Mucosa of stomach (tissue), 1 donor: ENCODE measurements at regions not wholly inside any gene's neighbourhood (a gene's known extent, or its start where the extent isn't known, plus 50 kb on each side); places are given as distances from the start of the nearest gene placed in this dataset.
A peak's percentile ranks its signal among the peaks of the same experiment; 100 is the strongest.

Experiments
- H3K27me3 ChIP-seq: one replicate; pipeline ENCODE4 v1.7.0; 2013; ENCODE audit warnings: mild to moderate bottlenecking, low read length; ENCODE audit not compliant: control insufficient read depth, insufficient read depth
- H3K36me3 ChIP-seq: one replicate; pipeline ENCODE4 v1.7.0; 2013; ENCODE audit warnings: low read length; ENCODE audit not compliant: control insufficient read depth, insufficient read depth
- H3K4me1 ChIP-seq: one replicate; pipeline ENCODE4 v1.7.0; 2013; ENCODE audit warnings: mild to moderate bottlenecking, low read length; ENCODE audit not compliant: control insufficient read depth, insufficient read depth
- H3K4me3 ChIP-seq: one replicate; pipeline ENCODE4 v1.7.0; 2013; ENCODE audit warnings: low read length
- H3K9ac ChIP-seq: one replicate; pipeline ENCODE4 v1.7.0; 2013; ENCODE audit warnings: mild to moderate bottlenecking, low read length, moderate library complexity
- H3K9me3 ChIP-seq: one replicate; pipeline ENCODE4 v1.7.0; 2013; ENCODE audit warnings: mild to moderate bottlenecking, low read length, moderate library complexity; ENCODE audit not compliant: control insufficient read depth
- donor health status: Pancreatic carcinoma.

GRCh38 chr10:3477683-3478082 is 305.1 kb upstream of the PITRM1 start:
- H3K27me3 ChIP-seq, result no peaks in the 10 kb centered on the region
- H3K4me3 ChIP-seq, result no peak overlapping the region
- H3K4me1 ChIP-seq, result peaks cover 10% of the 10 kb centered on the region
- no peaks in the 10 kb centered on the region for H3K36me3 ChIP-seq
- H3K9ac ChIP-seq, result no peak overlapping the region
- H3K9me3 ChIP-seq, result no peaks in the 10 kb centered on the region

GRCh38 chr10:3476640-3477448 is 304.3 kb upstream of the PITRM1 start:
- Histone ChIP-seq H3K27me3 (no peaks in the 10 kb centered on the region), H3K9ac (no peak overlapping the region), H3K9me3 (no peaks in the 10 kb centered on the region), H3K4me3 (no peak overlapping the region), H3K4me1 (peaks cover 15% of the 10 kb centered on the region), H3K36me3 (no peaks in the 10 kb centered on the region)

- no peaks in the 10 kb centered on the region for H3K27me3 ChIP-seq
Observed at GRCh38 chr10:3476186-3476585, 303.6 kb upstream of the PITRM1 start.

GRCh38 chr10:3475367-3475766 is 302.8 kb upstream of the PITRM1 start:
- Histone ChIP-seq H3K9ac (no peak overlapping the region), H3K27me3 (no peaks in the 10 kb centered on the region), H3K4me3 (no peak overlapping the region), H3K36me3 (no peaks in the 10 kb centered on the region), H3K9me3 (no peaks in the 10 kb centered on the region), H3K4me1 (peaks cover 19% of the 10 kb centered on the region)

More at GRCh38 chr10:3476186-3476585, 303.6 kb upstream of the PITRM1 start:
- Histone ChIP-seq H3K9me3 (no peaks in the 10 kb centered on the region), H3K9ac (no peak overlapping the region), H3K4me3 (no peak overlapping the region), H3K4me1 (peaks cover 19% of the 10 kb centered on the region), H3K36me3 (no peaks in the 10 kb centered on the region)

- Histone ChIP-seq H3K4me1 (peaks cover 25% of the 10 kb centered on the region), H3K36me3 (no peaks in the 10 kb centered on the region), H3K9me3 (no peaks in the 10 kb centered on the region), H3K27me3 (no peaks in the 10 kb centered on the region), H3K9ac (no peak overlapping the region), H3K4me3 (no peak overlapping the region)
Observed at GRCh38 chr10:3474266-3474665, 301.7 kb upstream of the PITRM1 start.

GRCh38 chr10:3473271-3473670 is 300.7 kb upstream of the PITRM1 start:
- H3K4me1 ChIP-seq, result peaks cover 35% of the 10 kb centered on the region
- H3K9me3 ChIP-seq, result no peaks in the 10 kb centered on the region
- H3K36me3 ChIP-seq, result no peaks in the 10 kb centered on the region
- H3K27me3 ChIP-seq, result no peaks in the 10 kb centered on the region
- H3K4me3 ChIP-seq, result no peak overlapping the region
- H3K9ac ChIP-seq, result peak overlapping the region; percentile 60

- no peaks in the 10 kb centered on the region for H3K27me3 ChIP-seq
- H3K36me3 ChIP-seq, result no peaks in the 10 kb centered on the region
- H3K9ac ChIP-seq, result peak overlapping the region; percentile 60
- peak overlapping the region; percentile 14 for H3K4me3 ChIP-seq
- H3K4me1 ChIP-seq, result peaks cover 42% of the 10 kb centered on the region
- H3K9me3 ChIP-seq, result no peaks in the 10 kb centered on the region
Observed at GRCh38 chr10:3472287-3473051, 299.9 kb upstream of the PITRM1 start.

- peaks cover 47% of the 10 kb centered on the region for H3K4me1 ChIP-seq
- H3K9ac ChIP-seq, result peak overlapping the region; percentile 60
- no peaks in the 10 kb centered on the region for H3K36me3 ChIP-seq
- no peaks in the 10 kb centered on the region for H3K9me3 ChIP-seq
- peak overlapping the region; percentile 14 for H3K4me3 ChIP-seq
- H3K27me3 ChIP-seq, result no peaks in the 10 kb centered on the region
Observed at GRCh38 chr10:3471927-3472286, 299.3 kb upstream of the PITRM1 start.

GRCh38 chr10:3471472-3471871 is 298.9 kb upstream of the PITRM1 start:
- H3K9ac ChIP-seq, result no peak overlapping the region
- H3K4me3 ChIP-seq, result no peak overlapping the region
- H3K27me3 ChIP-seq, result no peaks in the 10 kb centered on the region
- H3K9me3 ChIP-seq, result no peaks in the 10 kb centered on the region
- H3K36me3 ChIP-seq, result no peaks in the 10 kb centered on the region
- H3K4me1 ChIP-seq, result peaks cover 50% of the 10 kb centered on the region

- Histone ChIP-seq H3K4me1 (peaks cover 57% of the 10 kb centered on the region), H3K27me3 (no peaks in the 10 kb centered on the region), H3K9ac (no peak overlapping the region)
Observed at GRCh38 chr10:3470191-3470590, 297.6 kb upstream of the PITRM1 start.

GRCh38 chr10:3469639-3470020 is 297.0 kb upstream of the PITRM1 start:
- no peak overlapping the region for H3K4me3 ChIP-seq
- no peaks in the 10 kb centered on the region for H3K9me3 ChIP-seq
- no peaks in the 10 kb centered on the region for H3K36me3 ChIP-seq
- no peak overlapping the region for H3K9ac ChIP-seq
- no peaks in the 10 kb centered on the region for H3K27me3 ChIP-seq
- H3K4me1 ChIP-seq, result peaks cover 63% of the 10 kb centered on the region

More at GRCh38 chr10:3470191-3470590, 297.6 kb upstream of the PITRM1 start:
- no peak overlapping the region for H3K4me3 ChIP-seq
- H3K9me3 ChIP-seq, result no peaks in the 10 kb centered on the region
- H3K36me3 ChIP-seq, result no peaks in the 10 kb centered on the region

- no peaks in the 10 kb centered on the region for H3K36me3 ChIP-seq
- peaks cover 64% of the 10 kb centered on the region for H3K4me1 ChIP-seq
- no peak overlapping the region for H3K4me3 ChIP-seq
- no peaks in the 10 kb centered on the region for H3K9me3 ChIP-seq
- peak overlapping the region; percentile 54 for H3K9ac ChIP-seq
- no peaks in the 10 kb centered on the region for H3K27me3 ChIP-seq
Observed at GRCh38 chr10:3468919-3469638, 296.5 kb upstream of the PITRM1 start.
